ENCODE measurements at regions not wholly inside any gene's neighbourhood (a gene's known extent, or its start where the extent isn't known, plus 50 kb on each side); places are given as distances from the start of the nearest gene placed in this dataset.
"Not testable (repeated sequence)": the region's sequence is repeated elsewhere in the genome, so short reads cannot be mapped to it uniquely, and the experiment has no call there.

- not testable (repeated sequence) for DNase-seq (ENCODE audit: extremely low read depth in 1 of 11, low read depth in 9 of 11, low spot score in 4 of 11)
These were observed 356.4 kb downstream of the ZNF37A start for GRCh38 chr10:38450372-38451057.

GRCh38 chr10:38451306-38451967 is 357.3 kb downstream of the ZNF37A start:
- not testable (repeated sequence) for DNase-seq (ENCODE audit: extremely low read depth in 1 of 11, low read depth in 9 of 11, low spot score in 4 of 11)

All from renal cortex interstitium (tissue), 11 donors.